GDM1 (cell line): ENCODE measurements at regions not wholly inside any gene's neighbourhood (a gene's known extent, or its start where the extent isn't known, plus 50 kb on each side); places are given as distances from the start of the nearest gene placed in this dataset.

Source experiments
- DNase-seq: peaks from one replicate; lab custom pipeline; 2025; lab: John Stamatoyannopoulos, UW

GRCh38 chr12:70154960-70155589 is 88.2 kb upstream of the CNOT2 start:
- DNase-seq: no peak

GRCh38 chr12:70157099-70157498 is 86.1 kb upstream of the CNOT2 start:
- no peak for DNase-seq

- DNase-seq: no peak
Observed at GRCh38 chr12:70165450-70165849, 77.8 kb upstream of the CNOT2 start.

GRCh38 chr12:70176290-70176689 is 66.9 kb upstream of the CNOT2 start:
- DNase-seq: no peak

GRCh38 chr12:70177631-70178030 is 65.6 kb upstream of the CNOT2 start:
- DNase-seq: no peak

GRCh38 chr12:70178038-70178437 is 65.2 kb upstream of the CNOT2 start:
- DNase-seq: no peak

- no peak for DNase-seq
Observed at GRCh38 chr12:70180130-70180529, 63.1 kb upstream of the CNOT2 start.

GRCh38 chr12:70185301-70185700 is 57.9 kb upstream of the CNOT2 start:
- DNase-seq: no peak

GRCh38 chr12:70186436-70186835 is 56.8 kb upstream of the CNOT2 start:
- DNase-seq: no peak

- no peak for DNase-seq
Observed at GRCh38 chr12:70190262-70191010, 52.8 kb upstream of the CNOT2 start.
